GM18499 (cell line): ENCODE measurements at regions not wholly inside any gene's neighbourhood (a gene's known extent, or its start where the extent isn't known, plus 50 kb on each side); places are given as distances from the start of the nearest gene placed in this dataset.

Experiments used
- ATAC-seq: cut with Tn5 transposase; IDR thresholded peaks from one replicate; pipeline ENCODE4 v1.9.1; 2021; ENCODE audit warnings: moderate number of reproducible peaks; ENCODE audit not compliant: insufficient read depth, unreplicated experiment

GRCh38 chr10:125359401-125359800 lies 199.0 kb upstream of the CTBP2 start:
- no peak for ATAC-seq

- ATAC-seq = no peak
Measured at GRCh38 chr10:125355657-125356056, 195.3 kb upstream of the CTBP2 start.

GRCh38 chr10:125350519-125350918 lies 190.2 kb upstream of the CTBP2 start:
- no peak for ATAC-seq

GRCh38 chr10:125348536-125348935 lies 188.2 kb upstream of the CTBP2 start:
- no peak for ATAC-seq

- ATAC-seq = no peak
Measured at GRCh38 chr10:125344573-125345171, 184.3 kb upstream of the CTBP2 start.

- no peak for ATAC-seq
Measured at GRCh38 chr10:125343983-125344382, 183.6 kb upstream of the CTBP2 start.

- ATAC-seq = no peak
Measured at GRCh38 chr10:125343118-125343925, 183.0 kb upstream of the CTBP2 start.

- ATAC-seq = no peak
Measured at GRCh38 chr10:125341611-125342010, 181.2 kb upstream of the CTBP2 start.

GRCh38 chr10:125340903-125341302 lies 180.5 kb upstream of the CTBP2 start:
- no peak for ATAC-seq

GRCh38 chr10:125337510-125337909 lies 177.1 kb upstream of the CTBP2 start:
- no peak for ATAC-seq

- ATAC-seq = no peak
Measured at GRCh38 chr10:125334545-125334944, 174.2 kb upstream of the CTBP2 start.

- no peak for ATAC-seq
Measured at GRCh38 chr10:125333769-125334168, 173.4 kb upstream of the CTBP2 start.

GRCh38 chr10:125333209-125333591 lies 172.8 kb upstream of the CTBP2 start:
- ATAC-seq = no peak

- no peak for ATAC-seq
Measured at GRCh38 chr10:125332548-125333208, 172.3 kb upstream of the CTBP2 start.

- ATAC-seq = no peak
Measured at GRCh38 chr10:125331056-125331455, 170.7 kb upstream of the CTBP2 start.

- ATAC-seq = no peak
Measured at GRCh38 chr10:125329056-125329455, 168.7 kb upstream of the CTBP2 start.

- ATAC-seq = no peak
Measured at GRCh38 chr10:125325326-125325725, 165.0 kb upstream of the CTBP2 start.

GRCh38 chr10:125316436-125316835 lies 156.1 kb upstream of the CTBP2 start:
- ATAC-seq = no peak

- ATAC-seq = no peak
Measured at GRCh38 chr10:125300937-125301336, 140.6 kb upstream of the CTBP2 start.

GRCh38 chr10:125299461-125299860 lies 139.1 kb upstream of the CTBP2 start:
- ATAC-seq = no peak

- ATAC-seq = no peak
Measured at GRCh38 chr10:125296598-125296997, 136.2 kb upstream of the CTBP2 start.
